ENCODE measurements at regions not wholly inside any gene's neighbourhood (a gene's known extent, or its start where the extent isn't known, plus 50 kb on each side); places are given as distances from the start of the nearest gene placed in this dataset.
A peak's percentile ranks its signal among the peaks of the same experiment; 100 is the strongest.

DNA sequence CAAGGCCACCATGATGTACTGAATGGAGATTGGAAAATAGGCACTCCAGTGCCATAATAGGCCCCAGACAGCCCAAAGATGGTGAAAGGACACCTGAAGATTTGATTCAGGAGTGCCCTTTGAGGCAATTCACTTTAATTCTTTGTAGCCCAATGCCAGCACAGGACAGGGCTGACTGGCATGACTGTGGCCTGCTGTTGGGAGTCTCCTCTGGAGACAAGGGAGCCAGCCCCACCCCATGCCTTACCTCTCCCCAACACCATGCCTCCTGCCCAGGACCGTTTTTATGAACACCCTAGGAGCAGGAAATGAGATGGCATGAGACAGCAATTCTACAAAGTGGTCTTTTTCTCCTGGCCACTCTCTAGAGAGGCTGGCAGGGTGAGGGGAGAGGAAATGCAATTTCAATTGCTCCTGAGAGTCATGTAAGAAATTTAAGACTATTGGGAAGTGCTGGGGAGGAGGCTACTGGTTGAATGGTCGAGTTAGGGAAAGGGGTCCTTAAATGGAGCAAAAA is 94.2 kb upstream of the MAMLD1 start:
- Histone ChIP-seq H3K27me3 (ENCODE audit: control insufficient read depth in 4 of 4, insufficient read depth in 4 of 4, low read length in 3 of 4) (no peaks in the 10 kb centered on the region), H3K9ac (ENCODE audit: low read depth in 1 of 2, low read length in 2 of 2) (no peak overlapping the region), H3K4me3 (ENCODE audit: low read depth in 1 of 3, low read length in 3 of 3) (no peak overlapping the region), H3K4me1 (ENCODE audit: control insufficient read depth in 4 of 4, insufficient read depth in 4 of 4, low read length in 3 of 4) (peaks cover 7 to 40% (median 35%) of the 10 kb centered on the region in 4 donors), H3K9me3 (ENCODE audit: control insufficient read depth in 4 of 4, low read length in 3 of 4) (no peaks in the 10 kb centered on the region), H3K27ac (ENCODE audit: low read depth in 1 of 2, low read length in 2 of 2) (peak overlapping the region in 1 of 2 donors; percentile 81), H3K36me3 (ENCODE audit: control insufficient read depth in 4 of 4, insufficient read depth in 3 of 4, low read depth in 1 of 4, low read length in 3 of 4) (no peaks in the 10 kb centered on the region)
- TF ChIP-seq FOXA1 (IDR thresholded peaks at IDR 0.05), result no peak
- TF ChIP-seq YY1 (IDR thresholded peaks at IDR 0.05), result no peak
- TF ChIP-seq FOXA2 (IDR thresholded peaks at IDR 0.05), result no peak
- TF ChIP-seq, protein P1, sequence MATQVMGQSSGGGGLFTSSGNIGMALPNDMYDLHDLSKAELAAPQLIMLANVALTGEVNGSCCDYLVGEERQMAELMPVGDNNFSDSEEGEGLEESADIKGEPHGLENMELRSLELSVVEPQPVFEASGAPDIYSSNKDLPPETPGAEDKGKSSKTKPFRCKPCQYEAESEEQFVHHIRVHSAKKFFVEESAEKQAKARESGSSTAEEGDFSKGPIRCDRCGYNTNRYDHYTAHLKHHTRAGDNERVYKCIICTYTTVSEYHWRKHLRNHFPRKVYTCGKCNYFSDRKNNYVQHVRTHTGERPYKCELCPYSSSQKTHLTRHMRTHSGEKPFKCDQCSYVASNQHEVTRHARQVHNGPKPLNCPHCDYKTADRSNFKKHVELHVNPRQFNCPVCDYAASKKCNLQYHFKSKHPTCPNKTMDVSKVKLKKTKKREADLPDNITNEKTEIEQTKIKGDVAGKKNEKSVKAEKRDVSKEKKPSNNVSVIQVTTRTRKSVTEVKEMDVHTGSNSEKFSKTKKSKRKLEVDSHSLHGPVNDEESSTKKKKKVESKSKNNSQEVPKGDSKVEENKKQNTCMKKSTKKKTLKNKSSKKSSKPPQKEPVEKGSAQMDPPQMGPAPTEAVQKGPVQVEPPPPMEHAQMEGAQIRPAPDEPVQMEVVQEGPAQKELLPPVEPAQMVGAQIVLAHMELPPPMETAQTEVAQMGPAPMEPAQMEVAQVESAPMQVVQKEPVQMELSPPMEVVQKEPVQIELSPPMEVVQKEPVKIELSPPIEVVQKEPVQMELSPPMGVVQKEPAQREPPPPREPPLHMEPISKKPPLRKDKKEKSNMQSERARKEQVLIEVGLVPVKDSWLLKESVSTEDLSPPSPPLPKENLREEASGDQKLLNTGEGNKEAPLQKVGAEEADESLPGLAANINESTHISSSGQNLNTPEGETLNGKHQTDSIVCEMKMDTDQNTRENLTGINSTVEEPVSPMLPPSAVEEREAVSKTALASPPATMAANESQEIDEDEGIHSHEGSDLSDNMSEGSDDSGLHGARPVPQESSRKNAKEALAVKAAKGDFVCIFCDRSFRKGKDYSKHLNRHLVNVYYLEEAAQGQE (IDR thresholded peaks at IDR 0.05), result no peak
- TF ChIP-seq, protein P2, sequence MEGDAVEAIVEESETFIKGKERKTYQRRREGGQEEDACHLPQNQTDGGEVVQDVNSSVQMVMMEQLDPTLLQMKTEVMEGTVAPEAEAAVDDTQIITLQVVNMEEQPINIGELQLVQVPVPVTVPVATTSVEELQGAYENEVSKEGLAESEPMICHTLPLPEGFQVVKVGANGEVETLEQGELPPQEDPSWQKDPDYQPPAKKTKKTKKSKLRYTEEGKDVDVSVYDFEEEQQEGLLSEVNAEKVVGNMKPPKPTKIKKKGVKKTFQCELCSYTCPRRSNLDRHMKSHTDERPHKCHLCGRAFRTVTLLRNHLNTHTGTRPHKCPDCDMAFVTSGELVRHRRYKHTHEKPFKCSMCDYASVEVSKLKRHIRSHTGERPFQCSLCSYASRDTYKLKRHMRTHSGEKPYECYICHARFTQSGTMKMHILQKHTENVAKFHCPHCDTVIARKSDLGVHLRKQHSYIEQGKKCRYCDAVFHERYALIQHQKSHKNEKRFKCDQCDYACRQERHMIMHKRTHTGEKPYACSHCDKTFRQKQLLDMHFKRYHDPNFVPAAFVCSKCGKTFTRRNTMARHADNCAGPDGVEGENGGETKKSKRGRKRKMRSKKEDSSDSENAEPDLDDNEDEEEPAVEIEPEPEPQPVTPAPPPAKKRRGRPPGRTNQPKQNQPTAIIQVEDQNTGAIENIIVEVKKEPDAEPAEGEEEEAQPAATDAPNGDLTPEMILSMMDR (IDR thresholded peaks at IDR 0.05; ENCODE audit: low read depth, low read length, missing input control), result no peak
- TF ChIP-seq, protein P3, sequence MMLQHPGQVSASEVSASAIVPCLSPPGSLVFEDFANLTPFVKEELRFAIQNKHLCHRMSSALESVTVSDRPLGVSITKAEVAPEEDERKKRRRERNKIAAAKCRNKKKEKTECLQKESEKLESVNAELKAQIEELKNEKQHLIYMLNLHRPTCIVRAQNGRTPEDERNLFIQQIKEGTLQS (IDR thresholded peaks at IDR 0.05), result no peak
- no peak for TF ChIP-seq HNF4G (IDR thresholded peaks at IDR 0.05)
- TF ChIP-seq TAF1 (conservative IDR thresholded peaks at IDR 0.05), result no peak
- DNase-seq (ENCODE audit: low spot score), result no peak
- 64% methylated on average over 2 of the region's 2 CpGs for WGBS

DNA sequence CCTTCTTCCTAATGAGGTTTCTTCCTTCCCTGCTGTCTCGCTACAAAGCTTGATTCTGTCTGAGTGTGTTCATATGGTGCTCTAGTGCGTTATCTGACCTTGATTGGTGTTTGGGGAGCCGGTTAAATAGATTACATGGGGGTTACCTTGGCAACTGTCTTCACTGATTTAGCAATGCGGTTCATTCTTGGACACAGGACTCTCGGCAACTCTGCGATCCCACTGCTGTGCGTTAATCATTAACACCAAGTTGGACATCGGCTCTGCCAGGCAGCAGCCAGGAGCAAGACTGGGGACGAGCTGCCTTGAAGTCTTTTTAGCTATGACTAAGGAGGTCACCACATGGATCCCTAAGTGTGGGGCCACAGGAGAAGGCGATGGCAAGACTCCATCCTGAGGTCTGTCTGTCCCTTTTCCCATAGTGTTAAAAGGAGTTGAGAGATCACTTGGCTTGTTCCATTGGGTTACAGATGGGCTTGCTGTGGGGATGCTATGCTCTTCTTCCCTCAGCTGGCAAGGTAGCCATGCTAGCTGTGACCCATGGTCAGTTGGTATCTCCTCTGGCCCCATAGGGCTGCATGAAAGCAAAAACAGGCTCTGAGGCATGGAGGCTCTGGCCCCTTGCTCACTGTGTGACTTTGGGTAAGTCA is 93.4 kb upstream of the MAMLD1 start:
- Histone ChIP-seq H3K4me3 (ENCODE audit: low read depth in 1 of 3, low read length in 3 of 3) (no peak overlapping the region), H3K27ac (ENCODE audit: low read depth in 1 of 2, low read length in 2 of 2) (peak overlapping the region; percentile 21 to 81), H3K27me3 (ENCODE audit: control insufficient read depth in 4 of 4, insufficient read depth in 4 of 4, low read length in 3 of 4) (no peaks in the 10 kb centered on the region), H3K36me3 (ENCODE audit: control insufficient read depth in 4 of 4, insufficient read depth in 3 of 4, low read depth in 1 of 4, low read length in 3 of 4) (no peaks in the 10 kb centered on the region), H3K9ac (ENCODE audit: low read depth in 1 of 2, low read length in 2 of 2) (no peak overlapping the region), H3K4me1 (ENCODE audit: control insufficient read depth in 4 of 4, insufficient read depth in 4 of 4, low read length in 3 of 4) (peaks cover 7 to 42% (median 35%) of the 10 kb centered on the region in 4 donors), H3K9me3 (ENCODE audit: control insufficient read depth in 4 of 4, low read length in 3 of 4) (no peaks in the 10 kb centered on the region)
- DNase-seq (ENCODE audit: low spot score), result no peak
- WGBS, result 24% methylated on average over 10 of the region's 10 CpGs
- TF ChIP-seq GABPA (IDR thresholded peaks at IDR 0.05 in 1 of 2, conservative IDR thresholded peaks at IDR 0.05 in 1 of 2) (no peak), SP1 (IDR thresholded peaks at IDR 0.05) (peak; percentile 82), RAD21 (IDR thresholded peaks at IDR 0.05) (peak; percentile 8 to 41), HNF4G (IDR thresholded peaks at IDR 0.05) (no peak), EGR1 (IDR thresholded peaks at IDR 0.05; ENCODE audit: low read depth in 2 of 2) (no peak), HNF4A (conservative IDR thresholded peaks at IDR 0.05) (peak; percentile 56 to 60), TAF1 (conservative IDR thresholded peaks at IDR 0.05) (no peak), JUND (IDR thresholded peaks at IDR 0.05) (peak in 1 of 2 donors; percentile 47), FOXA2 (IDR thresholded peaks at IDR 0.05) (peak; percentile 12), FOXA1 (IDR thresholded peaks at IDR 0.05) (no peak), RXRA (IDR thresholded peaks at IDR 0.05) (peak; percentile 81 to 84), YY1 (IDR thresholded peaks at IDR 0.05) (peak; percentile 29)
- TF ChIP-seq, protein P2 (IDR thresholded peaks at IDR 0.05; ENCODE audit: low read depth, low read length, missing input control), result no peak
- TF ChIP-seq, protein P1 (IDR thresholded peaks at IDR 0.05), result peak; percentile 18
- TF ChIP-seq, protein P4, sequence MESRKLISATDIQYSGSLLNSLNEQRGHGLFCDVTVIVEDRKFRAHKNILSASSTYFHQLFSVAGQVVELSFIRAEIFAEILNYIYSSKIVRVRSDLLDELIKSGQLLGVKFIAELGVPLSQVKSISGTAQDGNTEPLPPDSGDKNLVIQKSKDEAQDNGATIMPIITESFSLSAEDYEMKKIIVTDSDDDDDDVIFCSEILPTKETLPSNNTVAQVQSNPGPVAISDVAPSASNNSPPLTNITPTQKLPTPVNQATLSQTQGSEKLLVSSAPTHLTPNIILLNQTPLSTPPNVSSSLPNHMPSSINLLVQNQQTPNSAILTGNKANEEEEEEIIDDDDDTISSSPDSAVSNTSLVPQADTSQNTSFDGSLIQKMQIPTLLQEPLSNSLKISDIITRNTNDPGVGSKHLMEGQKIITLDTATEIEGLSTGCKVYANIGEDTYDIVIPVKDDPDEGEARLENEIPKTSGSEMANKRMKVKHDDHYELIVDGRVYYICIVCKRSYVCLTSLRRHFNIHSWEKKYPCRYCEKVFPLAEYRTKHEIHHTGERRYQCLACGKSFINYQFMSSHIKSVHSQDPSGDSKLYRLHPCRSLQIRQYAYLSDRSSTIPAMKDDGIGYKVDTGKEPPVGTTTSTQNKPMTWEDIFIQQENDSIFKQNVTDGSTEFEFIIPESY (IDR thresholded peaks at IDR 0.05), result peak; percentile 28
